ENCODE measurements at regions not wholly inside any gene's neighbourhood (a gene's known extent, or its start where the extent isn't known, plus 50 kb on each side); places are given as distances from the start of the nearest gene placed in this dataset.

DNA sequence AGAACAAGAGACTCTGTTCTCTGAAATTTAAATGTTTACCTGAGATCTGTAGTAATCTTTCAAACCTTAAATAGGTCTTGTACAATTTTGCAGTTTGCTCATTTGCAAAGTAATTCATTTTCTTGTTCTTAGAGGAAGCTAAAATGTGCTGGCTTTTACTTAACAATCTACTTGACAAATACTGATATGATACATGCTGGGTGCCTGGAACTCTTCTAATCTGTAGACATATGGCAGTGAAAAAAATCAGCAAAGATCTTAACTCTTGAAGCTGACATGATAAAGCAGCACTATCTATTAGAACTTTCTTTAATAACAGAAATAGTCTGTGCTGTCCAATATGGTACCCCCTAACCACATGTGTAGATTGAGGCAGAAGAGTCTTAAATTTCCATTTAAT lies 1352.8 kb upstream of the SLC39A10 start:
- TF ChIP-seq ZNF292 (tag by site-specific recombination; IDR thresholded peaks at IDR 0.05; ENCODE audit: borderline replicate concordance, low read depth): no peak
- TF ChIP-seq, protein P1, sequence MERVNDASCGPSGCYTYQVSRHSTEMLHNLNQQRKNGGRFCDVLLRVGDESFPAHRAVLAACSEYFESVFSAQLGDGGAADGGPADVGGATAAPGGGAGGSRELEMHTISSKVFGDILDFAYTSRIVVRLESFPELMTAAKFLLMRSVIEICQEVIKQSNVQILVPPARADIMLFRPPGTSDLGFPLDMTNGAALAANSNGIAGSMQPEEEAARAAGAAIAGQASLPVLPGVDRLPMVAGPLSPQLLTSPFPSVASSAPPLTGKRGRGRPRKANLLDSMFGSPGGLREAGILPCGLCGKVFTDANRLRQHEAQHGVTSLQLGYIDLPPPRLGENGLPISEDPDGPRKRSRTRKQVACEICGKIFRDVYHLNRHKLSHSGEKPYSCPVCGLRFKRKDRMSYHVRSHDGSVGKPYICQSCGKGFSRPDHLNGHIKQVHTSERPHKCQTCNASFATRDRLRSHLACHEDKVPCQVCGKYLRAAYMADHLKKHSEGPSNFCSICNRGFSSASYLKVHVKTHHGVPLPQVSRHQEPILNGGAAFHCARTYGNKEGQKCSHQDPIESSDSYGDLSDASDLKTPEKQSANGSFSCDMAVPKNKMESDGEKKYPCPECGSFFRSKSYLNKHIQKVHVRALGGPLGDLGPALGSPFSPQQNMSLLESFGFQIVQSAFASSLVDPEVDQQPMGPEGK (tag by site-specific recombination; IDR thresholded peaks at IDR 0.05): no peak
